Suppressor macrophage treated with lipopolysaccharide for 1 hour (primary cell): ENCODE measurements at regions not wholly inside any gene's neighbourhood (a gene's known extent, or its start where the extent isn't known, plus 50 kb on each side); places are given as distances from the start of the nearest gene placed in this dataset.
"Not testable (repeated sequence)": the region's sequence is repeated elsewhere in the genome, so short reads cannot be mapped to it uniquely, and the experiment has no call there.

Source experiments
- DNase-seq, 3 donors: peaks; one replicate each; pipeline ENCODE4 v3.0.0-alpha.2; 2020 to 2022

- DNase-seq = no peak
These were observed 73.5 kb upstream of the SPATA16 start for GRCh38 chr3:173214576-173214975.

DNA sequence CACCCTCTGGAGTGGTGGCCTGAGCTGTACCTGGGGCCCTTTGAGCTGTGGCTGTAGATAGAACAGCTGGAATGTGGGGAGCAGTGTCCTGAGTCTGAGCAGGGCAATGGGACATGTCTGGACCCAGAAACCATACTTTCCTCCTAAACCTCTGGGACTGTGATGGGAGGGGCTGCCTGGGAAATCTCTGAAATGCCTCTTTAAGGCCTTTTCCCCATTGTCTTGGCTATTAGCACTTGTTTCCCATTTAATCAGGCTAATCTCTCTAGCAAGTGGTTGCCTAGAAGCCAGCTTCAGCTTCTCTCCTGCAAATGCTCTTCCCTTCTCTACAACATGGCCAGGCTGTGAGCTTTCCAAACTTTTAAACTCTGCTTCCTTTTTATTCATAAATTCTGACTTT, 58.5 kb upstream of the SPATA16 start:
- no peak for DNase-seq

DNA sequence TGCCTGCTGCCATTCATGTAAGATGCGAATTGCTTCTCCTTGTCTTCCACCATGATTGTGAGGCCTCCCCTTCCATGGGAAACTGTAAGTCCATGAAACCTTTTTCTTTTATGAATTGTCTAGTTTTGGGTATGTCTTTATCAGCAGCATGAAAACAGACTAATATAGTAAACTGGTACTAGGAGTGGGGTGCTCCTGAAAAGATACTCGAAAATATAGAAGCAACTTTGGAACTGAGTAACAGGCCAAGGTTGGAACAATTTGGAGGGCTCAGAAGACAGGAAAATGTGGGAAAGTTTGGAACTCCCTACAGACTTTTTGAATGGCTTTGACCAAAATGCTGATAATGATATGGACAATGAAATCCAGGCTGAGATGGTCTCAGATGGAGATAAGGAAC, 53.8 kb upstream of the SPATA16 start:
- DNase-seq = not testable (repeated sequence)

GRCh38 chr3:173191611-173192010, 50.6 kb upstream of the SPATA16 start:
- no peak for DNase-seq
